ENCODE measurements at regions not wholly inside any gene's neighbourhood (a gene's known extent, or its start where the extent isn't known, plus 50 kb on each side); places are given as distances from the start of the nearest gene placed in this dataset.

GRCh38 chr16:49216593-49216992 lies 65.0 kb downstream of the CBLN1 start:
- no peak for DNase-seq (ENCODE audit: low spot score)

- DNase-seq (ENCODE audit: low spot score) = no peak
Observed at GRCh38 chr16:49213594-49213993, 68.0 kb downstream of the CBLN1 start.

- no peak for DNase-seq (ENCODE audit: low spot score)
Observed at GRCh38 chr16:49204191-49204590, 77.4 kb downstream of the CBLN1 start.

- no peak for DNase-seq (ENCODE audit: low spot score)
Observed at GRCh38 chr16:49203361-49203760, 78.3 kb downstream of the CBLN1 start.

- DNase-seq (ENCODE audit: low spot score) = no peak
Observed at GRCh38 chr16:49201118-49201517, 80.5 kb downstream of the CBLN1 start.

- DNase-seq (ENCODE audit: low spot score) = no peak
Observed at GRCh38 chr16:49200223-49200820, 81.3 kb downstream of the CBLN1 start.

GRCh38 chr16:49195237-49195548 lies 86.4 kb downstream of the CBLN1 start:
- DNase-seq (ENCODE audit: low spot score) = no peak

GRCh38 chr16:49194537-49195236 lies 87.0 kb downstream of the CBLN1 start:
- DNase-seq (ENCODE audit: low spot score) = no peak

GRCh38 chr16:49193596-49193995 lies 88.0 kb downstream of the CBLN1 start:
- no peak for DNase-seq (ENCODE audit: low spot score)

- DNase-seq (ENCODE audit: low spot score) = no peak
Observed at GRCh38 chr16:49189286-49189685, 92.4 kb downstream of the CBLN1 start.

- no peak for DNase-seq (ENCODE audit: low spot score)
Observed at GRCh38 chr16:49183911-49184310, 97.7 kb downstream of the CBLN1 start.

- no peak for DNase-seq (ENCODE audit: low spot score)
Observed at GRCh38 chr16:49181791-49182518, 99.7 kb downstream of the CBLN1 start.

GRCh38 chr16:49179714-49180330 lies 101.8 kb downstream of the CBLN1 start:
- DNase-seq (ENCODE audit: low spot score) = no peak

- no peak for DNase-seq (ENCODE audit: low spot score)
Observed at GRCh38 chr16:49168126-49168525, 113.5 kb downstream of the CBLN1 start.

- DNase-seq (ENCODE audit: low spot score) = no peak
Observed at GRCh38 chr16:49165025-49165424, 116.6 kb downstream of the CBLN1 start.

GRCh38 chr16:49161191-49161590 lies 120.4 kb downstream of the CBLN1 start:
- DNase-seq (ENCODE audit: low spot score) = no peak

- DNase-seq (ENCODE audit: low spot score) = peak; percentile 24
Observed at GRCh38 chr16:49158029-49158642, 123.5 kb downstream of the CBLN1 start.

GRCh38 chr16:49150341-49150740 lies 131.3 kb downstream of the CBLN1 start:
- DNase-seq (ENCODE audit: low spot score) = no peak

- no peak for DNase-seq (ENCODE audit: low spot score)
Observed at GRCh38 chr16:49148410-49148809, 133.2 kb downstream of the CBLN1 start.

- no peak for DNase-seq (ENCODE audit: low spot score)
Observed at GRCh38 chr16:49140618-49141017, 141.0 kb downstream of the CBLN1 start.

- DNase-seq (ENCODE audit: low spot score) = no peak
Observed at GRCh38 chr16:49130397-49130796, 151.2 kb downstream of the CBLN1 start.

- DNase-seq (ENCODE audit: low spot score) = no peak
Observed at GRCh38 chr16:49129935-49130334, 151.7 kb downstream of the CBLN1 start.

All from mucosa of gallbladder (tissue), 1 donor.